ENCODE measurements at regions not wholly inside any gene's neighbourhood (a gene's known extent, or its start where the extent isn't known, plus 50 kb on each side); places are given as distances from the start of the nearest gene placed in this dataset.

GRCh38 chr9:80399606-80400005 lies 827.8 kb downstream of the TLE4 start:
- no peaks in the 10 kb centered on the region for H3K27me3 Mint-ChIP-seq
- no peaks in the 10 kb centered on the region for H3K4me1 Mint-ChIP-seq
- ChIA-PET CTCF (no interaction called here), POLR2A (no interaction called here)
- peaks cover 3% of the 10 kb centered on the region for H3K9me3 Mint-ChIP-seq
- no peaks in the 10 kb centered on the region for H3K36me3 Mint-ChIP-seq (ENCODE audit: low read depth)
- H3K4me3 Mint-ChIP-seq, result no peak overlapping the region
- H3K27ac Mint-ChIP-seq, result no peak overlapping the region
- intact Hi-C loops (cut with micrococcal nuclease), result no loop called here
- DNase-seq (no peak), ATAC-seq (ENCODE audit: low read depth) (no peak)
- no peak for TF ChIP-seq CTCF (IDR thresholded peaks at IDR 0.05)

- no peak for ATAC-seq (ENCODE audit: low read depth)
- ChIA-PET POLR2A (no interaction called here), CTCF (no interaction called here)
- H3K27ac Mint-ChIP-seq, result no peak overlapping the region
- TF ChIP-seq CTCF (IDR thresholded peaks at IDR 0.05), result no peak
- H3K36me3 Mint-ChIP-seq (ENCODE audit: low read depth), result peaks cover 18% of the 10 kb centered on the region
- no peaks in the 10 kb centered on the region for H3K27me3 Mint-ChIP-seq
- intact Hi-C loops (cut with micrococcal nuclease), result no loop called here
- H3K4me3 Mint-ChIP-seq, result no peak overlapping the region
- DNase-seq, result no peak
- H3K9me3 Mint-ChIP-seq, result peaks cover 16% of the 10 kb centered on the region
- H3K4me1 Mint-ChIP-seq, result no peaks in the 10 kb centered on the region
Measured at GRCh38 chr9:80387828-80388227, 816.1 kb downstream of the TLE4 start.

- no peak for ATAC-seq (ENCODE audit: low read depth)
- ChIA-PET POLR2A (no interaction called here), CTCF (no interaction called here)
- Mint-ChIP-seq H3K27me3 (no peaks in the 10 kb centered on the region), H3K9me3 (peaks cover 7% of the 10 kb centered on the region), H3K4me3 (no peak overlapping the region), H3K36me3 (ENCODE audit: low read depth) (peaks cover 5% of the 10 kb centered on the region), H3K4me1 (no peaks in the 10 kb centered on the region), H3K27ac (no peak overlapping the region)
- intact Hi-C loops (cut with micrococcal nuclease), result no loop called here
- DNase-seq, result no peak
- no peak for TF ChIP-seq CTCF (IDR thresholded peaks at IDR 0.05)
Measured at GRCh38 chr9:80385246-80385645, 813.5 kb downstream of the TLE4 start.

GRCh38 chr9:80383331-80383730 lies 811.6 kb downstream of the TLE4 start:
- H3K9me3 Mint-ChIP-seq, result peaks cover 6% of the 10 kb centered on the region
- DNase-seq (no peak), ATAC-seq (ENCODE audit: low read depth) (no peak)
- no peak overlapping the region for H3K4me3 Mint-ChIP-seq
- peaks cover 9% of the 10 kb centered on the region for H3K4me1 Mint-ChIP-seq
- no peaks in the 10 kb centered on the region for H3K27me3 Mint-ChIP-seq
- POLR2A ChIA-PET, result no interaction called here
- no peak overlapping the region for H3K27ac Mint-ChIP-seq
- intact Hi-C loops (cut with micrococcal nuclease), result no loop called here
- no peak for TF ChIP-seq CTCF (IDR thresholded peaks at IDR 0.05)
- CTCF ChIA-PET, result no interaction called here
- H3K36me3 Mint-ChIP-seq (ENCODE audit: low read depth), result peaks cover 5% of the 10 kb centered on the region

- POLR2A ChIA-PET, result no interaction called here
- no peak overlapping the region for H3K27ac Mint-ChIP-seq
- no peak for DNase-seq
- intact Hi-C loops (cut with micrococcal nuclease), result no loop called here
- peaks cover 6% of the 10 kb centered on the region for H3K9me3 Mint-ChIP-seq
- H3K4me1 Mint-ChIP-seq, result peaks cover 15% of the 10 kb centered on the region
- no peak overlapping the region for H3K4me3 Mint-ChIP-seq
- H3K27me3 Mint-ChIP-seq, result no peaks in the 10 kb centered on the region
- no peak for ATAC-seq (ENCODE audit: low read depth)
- peaks cover 5% of the 10 kb centered on the region for H3K36me3 Mint-ChIP-seq (ENCODE audit: low read depth)
- TF ChIP-seq CTCF (IDR thresholded peaks at IDR 0.05), result no peak
- CTCF ChIA-PET, result no interaction called here
Measured at GRCh38 chr9:80382211-80382891, 810.6 kb downstream of the TLE4 start.

Measured in activated B cell treated with CpG ODN at 0.5 μM for 24 hours (primary cell).